ENCODE measurements at regions not wholly inside any gene's neighbourhood (a gene's known extent, or its start where the extent isn't known, plus 50 kb on each side); places are given as distances from the start of the nearest gene placed in this dataset.

DNA sequence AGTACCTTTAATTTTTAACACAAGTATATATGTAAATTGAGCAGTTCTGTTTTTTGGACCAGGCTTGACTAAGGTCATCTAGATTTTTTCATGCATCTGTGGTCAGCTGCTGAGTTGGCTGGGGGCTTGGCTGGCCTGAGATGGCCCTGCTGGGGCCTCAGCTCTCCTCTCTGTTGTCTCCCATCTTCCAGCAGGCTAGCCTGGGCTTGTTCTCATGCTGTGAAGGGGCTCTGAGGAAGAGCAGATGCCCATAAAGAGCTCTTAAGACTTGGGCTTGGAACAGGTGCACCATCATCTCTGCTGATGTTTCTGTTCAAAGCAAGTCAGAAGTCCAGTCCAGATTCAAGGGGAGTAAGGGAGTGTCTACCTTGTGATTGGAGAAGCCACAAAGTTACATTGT lies 51.2 kb upstream of the TNR start:
- Mint-ChIP-seq H3K27ac (no peak overlapping the region), H3K27me3 (peaks cover 27% of the 10 kb centered on the region), H3K9me3 (peaks cover 4% of the 10 kb centered on the region), H3K4me1 (no peaks in the 10 kb centered on the region), H3K36me3 (ENCODE audit: low read depth) (no peaks in the 10 kb centered on the region), H3K4me3 (no peak overlapping the region)
- no peak for ATAC-seq (replicated peaks)

DNA sequence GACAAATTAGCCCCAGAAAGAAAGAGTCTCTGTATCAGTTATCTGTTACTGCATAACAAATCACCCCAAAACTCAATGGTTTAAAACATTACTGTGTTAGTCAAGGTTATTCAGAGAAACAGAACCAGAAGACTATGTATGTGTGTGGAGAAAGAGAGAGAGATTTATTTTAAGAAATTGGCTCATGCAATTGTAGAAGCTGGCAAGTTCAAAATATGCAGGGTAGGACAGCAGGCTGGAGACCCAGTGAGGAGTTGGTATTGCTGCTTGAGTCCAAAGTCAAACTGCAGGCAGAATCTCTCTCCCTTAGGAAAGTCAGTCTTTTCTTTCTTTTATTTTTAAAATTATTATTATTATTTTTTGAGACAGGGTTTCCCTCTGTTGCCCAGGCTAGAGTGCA lies 50.2 kb upstream of the TNR start:
- no peak overlapping the region for H3K27ac Mint-ChIP-seq

More for the DNA sequence above, 50.2 kb upstream of the TNR start:
- no peak for ATAC-seq (replicated peaks)
- Mint-ChIP-seq H3K4me3 (no peak overlapping the region), H3K27me3 (peaks cover 33% of the 10 kb centered on the region), H3K4me1 (no peaks in the 10 kb centered on the region), H3K36me3 (ENCODE audit: low read depth) (no peaks in the 10 kb centered on the region), H3K9me3 (peaks cover 4% of the 10 kb centered on the region)

All from activated T-helper 17 cell treated with anti-CD3 and anti-CD28 coated beads, Interleukin-2, amount 50 U/mL, for 72 hours (primary cell).